ENCODE measurements at regions not wholly inside any gene's neighbourhood (a gene's known extent, or its start where the extent isn't known, plus 50 kb on each side); places are given as distances from the start of the nearest gene placed in this dataset.

DNA sequence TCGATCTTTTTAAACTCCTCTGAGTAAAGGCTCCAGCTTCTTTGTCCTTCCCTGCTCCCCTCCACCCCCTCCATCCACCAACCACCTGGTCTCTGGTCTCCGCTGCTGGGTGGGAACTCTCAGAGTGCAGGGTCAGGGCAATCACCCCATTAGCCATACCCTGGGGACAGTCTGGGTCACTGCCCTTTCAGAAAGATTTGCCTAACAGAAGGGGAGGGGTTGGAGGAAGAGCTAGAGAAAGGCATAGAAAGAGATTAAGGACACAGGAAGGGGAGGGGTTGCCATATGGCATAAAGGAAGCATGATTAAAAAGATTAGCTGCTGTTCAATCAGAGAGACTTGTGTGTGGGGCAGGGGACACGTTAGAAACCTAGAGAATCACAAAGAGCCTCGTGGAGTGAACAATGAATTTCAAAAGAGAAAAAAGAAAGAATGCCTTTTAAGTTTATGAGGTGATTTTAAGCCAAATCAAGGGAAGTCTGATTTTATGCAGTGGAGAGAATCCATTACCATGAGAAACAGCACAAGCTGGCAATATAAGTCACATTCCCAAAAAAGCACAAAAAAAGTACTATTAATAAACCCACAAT lies 115.5 kb upstream of the ACSL4 start:
- TF ChIP-seq, protein P1, sequence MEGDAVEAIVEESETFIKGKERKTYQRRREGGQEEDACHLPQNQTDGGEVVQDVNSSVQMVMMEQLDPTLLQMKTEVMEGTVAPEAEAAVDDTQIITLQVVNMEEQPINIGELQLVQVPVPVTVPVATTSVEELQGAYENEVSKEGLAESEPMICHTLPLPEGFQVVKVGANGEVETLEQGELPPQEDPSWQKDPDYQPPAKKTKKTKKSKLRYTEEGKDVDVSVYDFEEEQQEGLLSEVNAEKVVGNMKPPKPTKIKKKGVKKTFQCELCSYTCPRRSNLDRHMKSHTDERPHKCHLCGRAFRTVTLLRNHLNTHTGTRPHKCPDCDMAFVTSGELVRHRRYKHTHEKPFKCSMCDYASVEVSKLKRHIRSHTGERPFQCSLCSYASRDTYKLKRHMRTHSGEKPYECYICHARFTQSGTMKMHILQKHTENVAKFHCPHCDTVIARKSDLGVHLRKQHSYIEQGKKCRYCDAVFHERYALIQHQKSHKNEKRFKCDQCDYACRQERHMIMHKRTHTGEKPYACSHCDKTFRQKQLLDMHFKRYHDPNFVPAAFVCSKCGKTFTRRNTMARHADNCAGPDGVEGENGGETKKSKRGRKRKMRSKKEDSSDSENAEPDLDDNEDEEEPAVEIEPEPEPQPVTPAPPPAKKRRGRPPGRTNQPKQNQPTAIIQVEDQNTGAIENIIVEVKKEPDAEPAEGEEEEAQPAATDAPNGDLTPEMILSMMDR (IDR thresholded peaks at IDR 0.05), result no peak
- TF ChIP-seq POLR2A (IDR thresholded peaks at IDR 0.05), result no peak
